Stimulated activated CD4-positive, alpha-beta T cell treated with anti-CD3 and anti-CD28 coated beads, TNF-alpha, amount 100 ng/mL, for 48 hours (primary cell): ENCODE measurements at regions not wholly inside any gene's neighbourhood (a gene's known extent, or its start where the extent isn't known, plus 50 kb on each side); places are given as distances from the start of the nearest gene placed in this dataset.

ENCODE experiments used
- DNase-seq, 3 donors: peaks; one replicate each; pipeline ENCODE4 v3.0.0-alpha.2; 2020; ENCODE audit warnings: low read depth in 3 of 3

DNA sequence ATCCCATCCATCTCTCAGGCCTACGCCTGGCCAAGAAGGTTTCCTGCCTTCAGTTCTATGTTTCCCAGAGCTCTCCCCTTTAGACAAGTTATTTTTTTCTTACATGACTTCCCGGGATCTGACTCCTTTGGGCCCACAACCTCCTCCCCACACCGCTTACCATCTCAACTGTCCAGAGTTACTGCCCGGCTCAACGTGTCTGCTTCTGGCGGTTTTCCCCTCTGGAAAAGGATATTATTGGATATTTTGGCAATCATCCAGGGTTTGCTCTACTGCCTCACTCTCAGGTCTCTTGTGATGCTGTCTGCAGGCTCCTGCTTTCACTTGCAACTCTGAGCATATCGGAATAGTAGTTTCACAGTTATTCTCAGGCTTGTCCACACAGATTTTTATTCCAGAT, 318.2 kb upstream of the CAMK1G start:
- DNase-seq, result no peak

DNA sequence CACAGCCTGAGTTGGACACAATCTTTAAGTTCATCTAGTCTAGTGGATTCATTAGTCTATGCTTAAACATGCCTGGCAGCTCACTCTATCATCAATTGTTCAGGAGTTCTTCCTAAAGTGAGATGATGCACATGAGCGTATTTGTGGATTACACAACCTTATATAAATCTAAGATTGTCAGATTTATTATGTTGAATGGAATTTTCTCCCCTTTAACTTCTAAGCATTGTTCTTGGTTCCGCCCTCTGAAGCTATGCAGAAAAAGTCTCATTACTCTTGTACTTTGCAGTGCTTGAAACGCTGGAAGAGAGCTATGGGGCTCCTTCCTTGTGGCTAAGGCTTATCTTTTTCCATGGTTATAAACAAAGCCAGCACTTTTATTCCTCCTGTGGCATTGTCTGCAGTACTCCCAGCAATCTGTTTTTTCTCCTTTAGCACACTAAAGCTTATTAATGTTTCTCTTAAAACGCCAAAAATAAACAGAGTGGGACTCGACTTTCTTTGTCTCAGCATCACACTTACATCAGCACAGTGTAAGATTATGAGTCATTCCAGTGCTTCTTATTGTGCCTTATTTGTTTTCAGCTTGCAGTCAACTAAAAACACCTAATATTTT, 316.8 kb upstream of the CAMK1G start:
- DNase-seq, result no peak

DNA sequence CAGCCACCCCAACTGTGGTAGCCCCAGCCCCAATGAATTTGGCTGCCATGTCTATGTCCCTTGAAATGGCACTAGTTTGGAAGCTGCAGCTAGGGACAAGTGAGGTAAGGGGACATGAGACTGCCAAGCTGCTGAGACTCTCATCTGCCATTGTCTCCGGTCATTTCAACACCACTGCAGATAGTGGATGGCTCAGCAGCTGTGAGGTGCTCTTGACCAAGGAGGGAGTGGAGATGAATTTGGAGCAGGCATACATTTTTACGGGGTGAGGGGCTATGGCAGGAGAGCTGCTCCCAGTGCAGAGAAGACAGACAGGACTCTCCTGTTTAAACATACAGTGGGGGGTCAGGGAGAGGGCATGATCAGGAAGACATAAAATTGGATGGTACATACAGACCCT, 315.5 kb upstream of the CAMK1G start:
- DNase-seq, result no peak

DNA sequence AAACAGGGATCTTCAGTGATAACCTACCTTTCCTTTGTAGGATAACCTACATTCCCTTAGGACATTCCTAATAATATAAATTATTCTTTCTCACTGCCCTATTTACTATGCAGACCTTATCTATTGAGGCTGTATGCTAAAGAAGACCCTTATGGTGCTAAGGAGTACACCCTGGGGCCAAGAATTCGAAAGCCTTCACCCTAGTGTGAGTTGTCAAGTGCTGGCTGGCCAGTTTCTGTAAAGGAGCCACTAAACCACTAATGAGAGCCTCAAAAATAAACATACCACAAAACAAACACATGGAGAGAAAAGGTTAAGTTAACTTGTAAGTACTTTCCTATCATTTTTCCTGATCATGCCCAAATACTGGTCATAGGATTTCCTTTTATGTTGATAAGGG, 315.0 kb upstream of the CAMK1G start:
- DNase-seq, result no peak

DNA sequence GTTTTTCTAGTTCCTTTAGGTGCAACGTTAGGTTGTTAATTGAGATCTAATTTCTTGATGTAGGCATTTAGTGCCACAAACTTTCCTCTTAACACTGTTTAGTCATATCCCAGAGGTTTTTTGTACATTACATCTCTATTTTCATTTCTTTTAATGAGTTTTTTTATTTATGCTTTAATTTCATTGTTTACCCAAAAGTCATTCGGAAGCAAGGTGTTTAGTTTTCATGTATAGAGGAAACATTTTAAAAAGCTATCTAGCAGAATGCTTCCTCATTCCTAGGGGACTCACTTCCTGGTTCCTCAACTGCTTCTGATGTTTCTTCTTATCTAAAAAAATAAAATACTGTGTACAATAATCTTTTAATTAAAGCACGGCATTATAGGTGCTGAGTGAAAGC, 307.2 kb upstream of the CAMK1G start:
- no peak for DNase-seq

DNA sequence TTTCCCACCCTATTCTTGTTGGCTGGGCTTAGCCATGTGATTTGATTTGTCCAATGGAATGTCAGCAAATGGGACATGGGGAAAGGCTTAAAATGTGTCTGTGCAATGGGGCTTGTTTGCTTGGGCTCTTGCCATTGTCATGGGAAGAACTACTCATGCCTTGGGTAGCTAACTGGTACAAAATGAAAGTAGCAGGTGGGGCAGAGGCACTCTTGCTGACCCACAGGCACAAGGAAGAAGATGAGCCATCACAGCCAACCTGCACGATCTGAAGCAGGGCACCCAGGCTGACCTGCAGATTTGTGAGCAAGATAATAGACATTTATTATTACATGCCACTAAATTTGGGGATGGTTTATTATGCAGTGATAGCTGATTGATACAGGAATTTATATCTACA, 305.9 kb upstream of the CAMK1G start:
- no peak for DNase-seq

DNA sequence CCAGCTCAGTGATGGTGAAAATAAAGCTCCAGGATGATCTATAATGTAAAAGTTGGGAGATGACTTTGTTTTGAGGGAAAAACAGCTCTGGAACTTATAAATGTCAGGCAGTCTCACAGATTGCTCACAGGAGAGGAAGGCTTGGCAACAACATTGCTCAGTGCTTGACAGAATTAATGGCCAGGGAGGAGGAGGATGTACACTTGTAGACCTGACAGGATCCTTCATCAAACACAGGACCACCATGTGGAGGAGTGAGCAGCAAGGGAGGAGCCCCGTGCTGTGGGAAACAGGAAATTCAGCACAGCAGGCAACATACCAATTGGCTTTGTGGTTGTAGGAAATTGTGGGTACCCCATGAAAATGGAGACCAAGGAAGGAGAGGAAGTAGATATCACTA, 291.8 kb upstream of the CAMK1G start:
- no peak for DNase-seq

DNA sequence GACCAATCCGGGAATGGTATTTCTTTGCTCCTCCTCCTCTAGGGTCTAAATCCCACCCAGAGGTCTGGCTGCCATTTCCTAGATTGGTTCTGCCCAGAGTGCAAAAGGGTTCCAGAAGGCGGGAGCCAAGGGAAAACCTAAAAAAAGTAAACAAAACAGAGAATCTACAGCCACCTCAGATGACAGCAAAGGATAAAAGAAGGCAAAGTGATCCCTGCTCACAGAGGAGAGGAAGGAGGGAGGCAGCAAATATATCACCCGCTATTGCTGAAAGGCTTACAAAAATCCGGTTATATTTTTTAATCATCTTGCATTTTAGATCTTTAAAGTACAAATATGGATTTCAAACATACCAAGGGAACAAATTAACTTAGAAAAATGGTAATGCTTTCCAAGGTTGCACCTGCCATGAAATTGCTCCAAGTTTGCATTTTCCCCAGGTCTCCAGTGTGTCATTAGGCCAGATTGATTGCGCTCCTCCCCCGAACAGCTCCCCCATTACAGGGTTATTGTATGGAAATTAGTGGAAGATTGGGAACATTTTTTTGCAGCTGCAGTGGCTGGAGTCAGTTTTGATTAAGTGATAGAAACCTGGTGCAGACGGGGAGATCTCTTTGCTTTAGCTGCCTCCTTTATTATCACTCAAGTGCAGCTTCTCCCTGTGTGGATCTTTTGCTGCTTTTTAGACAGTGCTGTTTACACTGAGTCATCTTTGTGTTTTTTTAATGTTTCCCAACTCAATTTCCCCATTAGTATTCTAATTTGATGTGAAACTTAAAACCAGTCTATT, 280.5 kb upstream of the CAMK1G start:
- no peak for DNase-seq

DNA sequence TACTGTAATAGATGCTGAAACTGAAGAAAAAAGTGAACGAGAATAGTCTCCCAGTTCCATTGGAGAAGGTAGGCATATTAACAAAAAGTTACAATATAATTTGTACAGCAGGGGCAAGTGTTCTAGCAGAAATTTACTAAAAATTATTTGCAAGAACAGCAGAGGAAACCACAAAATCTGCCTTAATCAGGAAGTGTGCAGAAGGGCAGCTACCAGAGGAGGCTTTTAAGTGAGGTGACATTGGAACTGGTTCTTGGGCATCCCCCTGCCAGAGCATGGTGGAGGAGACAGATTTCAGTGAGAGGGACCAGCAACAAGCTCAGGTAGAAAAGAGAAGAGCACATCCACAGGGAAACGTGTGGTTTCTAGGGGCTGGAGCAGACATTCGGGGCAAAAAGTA, 279.3 kb upstream of the CAMK1G start:
- no peak for DNase-seq

DNA sequence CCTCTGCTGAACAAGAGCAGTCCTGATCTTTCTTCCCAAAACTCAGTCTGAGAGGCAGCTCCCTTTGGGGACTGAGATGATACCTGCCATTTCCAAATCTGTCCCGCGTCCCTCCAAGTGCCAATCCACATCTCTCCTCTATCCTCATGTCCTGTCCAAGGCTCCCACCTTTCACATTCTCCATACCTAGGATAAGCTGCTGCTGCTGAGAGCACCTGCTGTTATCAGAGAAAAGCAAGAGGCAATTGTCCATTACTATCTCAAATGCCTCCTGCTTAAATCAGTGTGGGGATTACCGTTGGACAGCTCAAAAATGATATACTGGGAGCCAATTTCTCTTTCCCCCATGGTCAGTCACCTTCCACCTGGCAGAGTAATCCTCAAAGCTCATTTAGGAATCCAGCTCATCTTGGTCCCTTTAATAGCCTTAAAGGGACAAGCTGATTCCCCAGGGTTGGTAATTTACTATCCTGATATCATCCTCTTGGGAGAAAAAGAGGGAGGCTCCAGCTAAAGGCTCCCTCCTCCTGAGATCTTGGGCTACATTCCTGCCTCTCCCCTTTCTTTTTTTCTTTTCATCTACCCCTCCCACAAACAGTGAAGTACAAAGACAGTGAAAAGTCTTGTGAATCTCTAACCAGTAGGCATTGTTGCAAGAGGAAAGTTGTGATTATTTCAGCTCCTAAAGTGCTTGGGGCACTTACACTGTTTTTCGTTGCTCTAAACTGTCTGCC, 278.1 kb upstream of the CAMK1G start:
- no peak for DNase-seq

DNA sequence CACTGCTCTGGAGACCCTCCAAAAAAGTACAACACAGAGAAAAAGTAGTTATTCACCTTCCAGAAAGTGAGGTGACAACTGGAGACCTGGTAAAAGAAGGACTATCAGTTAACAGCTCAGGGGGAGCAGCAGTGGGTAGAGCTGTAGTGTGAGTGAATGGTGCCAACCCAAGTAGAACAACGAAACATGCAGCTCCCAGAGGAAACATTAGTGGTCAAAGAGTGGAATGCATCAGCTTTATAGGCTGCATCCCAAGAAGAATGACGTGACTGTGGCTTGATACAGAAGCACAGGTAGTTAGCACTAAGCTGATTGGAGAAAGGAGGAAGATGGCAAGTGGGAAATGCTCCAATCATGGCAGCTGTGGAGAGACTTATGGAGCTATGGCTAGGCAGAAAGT, 275.7 kb upstream of the CAMK1G start:
- no peak for DNase-seq

DNA sequence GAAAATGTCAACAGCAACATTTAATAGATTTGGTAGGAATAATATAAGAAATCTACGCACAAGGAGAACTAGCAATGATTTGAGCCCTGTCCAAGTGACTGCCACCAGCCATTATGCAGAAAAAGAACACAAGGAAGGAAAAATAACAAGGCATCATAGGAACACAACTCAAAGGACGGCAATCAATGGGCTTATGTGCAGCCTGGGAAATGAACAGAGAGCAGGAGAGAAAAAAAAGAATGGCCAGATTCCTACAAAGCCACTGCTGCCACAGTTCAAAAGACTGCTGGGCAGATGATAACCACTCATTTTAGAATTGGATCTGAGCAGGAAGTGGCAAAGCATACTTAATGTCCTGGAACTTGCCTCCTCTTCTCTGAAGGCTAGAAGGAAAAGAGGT, 274.3 kb upstream of the CAMK1G start:
- DNase-seq, result no peak

DNA sequence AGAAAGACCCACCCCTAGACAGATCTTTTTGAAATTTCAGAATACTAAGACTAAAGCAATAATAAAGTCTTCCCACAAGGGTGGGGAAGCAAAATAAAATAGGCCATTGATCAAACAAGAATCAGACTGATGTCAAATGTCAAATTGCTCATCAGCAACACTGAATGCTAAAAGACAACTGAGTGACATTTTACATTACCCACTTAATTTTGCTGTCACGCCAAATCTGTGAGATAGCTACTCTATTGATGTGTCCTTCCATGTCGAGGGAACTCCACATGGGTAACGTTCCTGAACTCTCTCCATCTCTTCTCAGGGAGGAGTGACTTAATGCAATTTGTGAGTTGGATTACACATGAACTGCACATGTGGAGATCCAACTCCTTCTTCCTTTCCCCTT, 271.7 kb upstream of the CAMK1G start:
- DNase-seq, result no peak

DNA sequence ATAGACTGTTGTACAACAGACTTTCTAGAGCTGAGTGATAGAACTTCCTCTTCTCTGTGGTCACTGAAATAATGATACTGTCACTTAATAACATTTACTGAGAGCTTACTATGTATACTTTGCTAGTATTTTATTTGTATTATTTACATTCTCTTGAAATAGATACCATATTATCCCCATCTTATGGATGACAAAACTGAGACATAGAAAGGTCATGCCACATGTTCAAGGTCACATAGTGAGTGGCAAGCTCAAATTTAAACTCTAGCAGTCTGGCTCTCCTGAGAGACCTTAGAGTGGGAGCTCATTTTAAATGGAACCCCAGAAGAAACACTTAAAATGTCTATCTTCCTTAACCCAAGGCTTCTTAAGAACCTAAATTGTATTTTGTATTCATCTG, 266.6 kb upstream of the CAMK1G start:
- no peak for DNase-seq

DNA sequence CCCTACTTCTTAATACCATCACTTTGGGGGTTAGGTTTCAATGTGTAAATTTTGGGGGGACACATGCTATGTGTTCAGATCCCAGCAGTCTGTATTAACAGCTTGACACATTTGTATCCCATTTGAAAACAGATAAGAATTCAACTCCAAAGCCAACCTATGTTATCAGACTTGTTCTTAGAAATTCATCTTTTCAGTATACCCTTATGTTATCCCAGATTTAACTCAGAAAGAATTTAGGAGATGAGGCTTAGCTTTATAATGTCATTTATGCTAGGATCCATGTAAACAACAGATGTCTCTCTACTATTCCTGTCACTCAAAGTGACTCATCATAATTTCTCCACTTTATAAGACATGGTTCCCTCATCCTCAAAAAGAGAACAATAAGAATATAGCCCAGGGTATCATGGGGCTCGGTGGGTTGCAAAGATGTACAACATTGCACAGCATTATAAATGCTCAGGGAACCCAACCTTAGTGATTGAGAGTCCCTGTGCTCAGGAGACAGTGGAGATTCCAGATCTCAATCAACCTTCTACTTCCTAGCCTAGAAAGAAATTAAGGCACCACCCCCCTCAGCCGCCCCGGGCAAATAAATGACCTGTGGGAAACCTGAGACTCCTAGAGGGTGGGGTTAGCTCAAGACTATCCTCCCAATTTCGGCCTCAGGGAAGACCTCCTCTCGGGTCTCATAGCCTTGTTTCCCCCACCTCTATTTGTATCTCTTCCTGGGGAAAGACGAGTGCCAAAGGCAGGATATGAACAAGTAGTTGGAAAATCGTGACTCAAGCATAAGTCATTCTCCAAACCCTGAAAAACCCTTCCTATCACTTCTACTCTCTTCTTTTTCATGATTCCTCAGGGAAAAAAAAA, 265.1 kb upstream of the CAMK1G start:
- no peak for DNase-seq

DNA sequence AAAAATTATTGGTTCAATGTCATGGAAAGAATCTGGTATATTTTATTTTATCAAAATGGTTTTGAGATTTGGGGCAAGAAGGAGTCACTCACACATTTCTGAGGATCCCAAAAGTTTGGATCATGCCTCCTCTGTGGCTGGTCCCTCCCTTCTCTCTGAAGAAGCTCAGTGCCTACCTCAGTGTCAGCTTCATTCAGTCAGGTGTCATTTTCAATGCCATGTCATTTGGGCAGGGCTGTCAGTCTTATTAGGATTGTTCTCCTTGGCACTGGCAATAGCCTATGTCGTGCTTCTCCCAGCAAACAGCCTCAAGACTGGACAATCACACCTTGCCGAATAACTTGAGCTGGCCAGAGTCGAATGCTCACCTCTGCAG, 264.5 kb upstream of the CAMK1G start:
- DNase-seq, result no peak

DNA sequence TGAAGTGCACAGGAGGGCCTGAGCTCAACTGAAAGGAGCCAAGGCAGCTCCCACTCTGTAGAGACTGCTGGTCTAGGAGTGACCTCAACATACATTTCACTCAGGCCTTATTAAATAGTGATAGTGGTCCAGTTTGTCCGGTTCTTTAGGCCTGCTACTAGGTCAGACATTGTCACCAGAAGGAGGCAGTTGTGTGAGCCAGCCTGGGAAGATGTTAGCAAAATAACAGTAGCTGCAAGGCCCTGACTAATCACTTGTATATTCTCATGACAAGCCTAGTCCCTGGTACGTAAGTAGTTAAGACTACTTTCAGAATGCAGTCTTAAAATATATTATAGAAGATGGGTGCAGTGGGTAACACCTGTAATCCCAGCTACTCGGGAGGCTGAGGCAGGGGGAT, 264.0 kb upstream of the CAMK1G start:
- no peak for DNase-seq

DNA sequence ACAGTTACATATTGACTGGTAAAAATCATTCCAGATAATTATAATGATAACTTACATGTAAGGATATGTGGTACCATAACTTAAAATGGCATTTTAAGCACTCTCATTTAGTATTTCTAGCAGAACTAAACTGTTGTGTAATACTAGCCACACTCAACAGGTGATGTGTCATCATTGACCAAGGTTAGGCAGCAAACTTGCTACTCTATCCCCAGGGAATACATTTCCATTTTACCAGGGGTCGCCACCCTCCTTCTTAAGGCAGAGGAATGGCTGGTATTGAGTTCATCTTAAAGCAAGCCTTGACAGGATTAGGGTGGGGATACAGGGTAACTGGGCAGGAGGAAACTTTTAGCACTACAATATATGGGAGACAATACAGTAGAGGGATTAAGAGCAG, 259.8 kb upstream of the CAMK1G start:
- no peak for DNase-seq

DNA sequence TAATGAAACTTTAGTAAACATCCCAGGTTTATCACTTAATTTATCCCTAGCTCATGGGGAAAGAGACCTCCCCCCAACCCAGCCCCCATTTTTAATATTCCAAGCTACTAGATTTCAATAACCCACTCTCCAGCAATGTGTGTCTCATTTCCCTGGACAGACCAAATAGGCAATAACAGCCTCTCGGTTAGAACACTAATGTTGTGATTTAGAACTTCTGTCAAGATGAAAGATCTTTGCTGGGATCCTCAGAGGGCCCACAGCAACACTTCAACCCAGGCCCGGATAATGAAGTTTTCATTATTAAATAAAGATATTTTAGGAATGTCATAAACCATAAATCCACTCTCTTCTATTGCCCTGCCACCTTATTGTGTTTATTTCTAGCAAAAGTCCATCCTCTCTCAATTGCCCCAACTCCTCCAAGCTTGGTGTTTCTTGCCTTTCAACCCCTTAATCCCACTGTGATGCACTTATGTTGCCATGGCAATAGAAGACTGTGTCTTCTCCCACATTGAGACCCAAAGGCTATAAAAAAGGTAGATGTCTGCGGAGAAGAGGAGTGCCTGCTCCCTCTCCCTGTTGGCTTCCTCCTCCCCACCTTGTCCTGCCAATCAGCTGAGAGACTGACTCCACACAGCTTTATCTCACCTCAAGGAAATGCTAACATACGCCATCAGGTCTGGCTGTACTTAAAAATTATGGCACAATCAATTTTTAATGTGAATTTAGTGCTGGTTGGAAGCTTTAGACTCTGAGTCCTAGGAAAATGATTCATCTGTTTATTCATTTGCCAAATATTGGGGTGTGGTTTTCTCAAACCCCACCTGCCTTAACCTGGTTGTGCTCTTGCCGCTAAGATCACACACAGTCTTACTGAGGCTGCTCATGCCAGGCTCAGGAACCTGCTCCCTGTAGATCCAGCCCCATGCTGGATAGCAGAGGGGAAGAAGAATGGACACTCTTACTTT, 258.3 kb upstream of the CAMK1G start:
- DNase-seq, result no peak

DNA sequence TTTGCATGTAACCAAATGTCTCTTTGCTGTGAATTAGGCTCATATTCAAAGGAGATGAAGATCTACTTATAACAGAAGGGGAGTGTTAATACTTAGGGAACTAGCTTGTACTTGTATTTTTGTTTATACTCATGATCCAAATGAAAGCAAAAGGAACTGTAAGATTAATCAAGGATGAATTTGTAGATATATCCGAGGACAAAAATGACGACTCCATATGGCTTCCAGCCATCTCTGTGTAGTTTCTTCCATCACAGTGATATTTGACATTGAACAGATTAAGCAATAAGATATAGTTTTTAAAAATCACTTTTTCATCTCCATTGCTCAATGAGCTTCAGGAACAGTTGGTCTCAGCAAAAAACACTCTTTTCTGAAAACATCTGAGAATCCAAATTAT, 257.4 kb upstream of the CAMK1G start:
- DNase-seq, result no peak

DNA sequence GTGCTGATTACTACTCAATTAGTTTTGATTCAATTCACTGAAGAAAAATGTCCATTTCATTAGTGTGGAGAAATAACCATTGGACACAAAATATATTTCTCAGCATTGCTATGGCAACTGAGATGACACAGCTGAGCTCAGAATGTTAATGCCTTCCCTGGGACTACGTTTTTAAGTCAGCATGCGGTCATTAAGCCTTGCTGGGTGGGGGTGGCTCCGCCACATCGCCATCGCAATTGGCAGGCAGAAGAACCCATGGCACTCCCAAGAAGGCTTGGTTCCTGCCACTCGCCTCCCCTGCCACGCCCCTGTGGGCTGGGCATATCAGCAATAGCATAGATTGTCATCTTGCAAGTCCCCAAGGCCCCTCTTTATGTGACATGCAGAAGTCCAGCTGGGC, 256.7 kb upstream of the CAMK1G start:
- DNase-seq, result no peak
